Activated naive CD8-positive, alpha-beta T cell treated with anti-CD3 and anti-CD28 coated beads for 36 hours (primary cell): ENCODE measurements at regions not wholly inside any gene's neighbourhood (a gene's known extent, or its start where the extent isn't known, plus 50 kb on each side); places are given as distances from the start of the nearest gene placed in this dataset.

Source experiments
- DNase-seq: peaks from one replicate; pipeline ENCODE4 v3.0.0; 2021
- H3K27ac Mint-ChIP-seq: one replicate; pipeline ENCODE4 v1.8.0; 2022; ENCODE audit warnings: mild to moderate bottlenecking, moderate library complexity, mixed read lengths
- H3K27me3 Mint-ChIP-seq: one replicate; pipeline ENCODE4 v1.8.0; 2022; ENCODE audit warnings: mild to moderate bottlenecking, mixed read lengths
- H3K36me3 Mint-ChIP-seq: one replicate; pipeline ENCODE4 v1.8.0; 2021; ENCODE audit warnings: mild to moderate bottlenecking, mixed read lengths
- H3K4me1 Mint-ChIP-seq: one replicate; pipeline ENCODE4 v1.8.0; 2021; ENCODE audit warnings: mixed read lengths
- H3K4me3 Mint-ChIP-seq: one replicate; pipeline ENCODE4 v1.8.0; 2022; ENCODE audit warnings: mild to moderate bottlenecking, moderate library complexity, mixed read lengths
- H3K9me3 Mint-ChIP-seq: one replicate; pipeline ENCODE4 v1.8.0; 2022; ENCODE audit warnings: mixed read lengths

GRCh38 chr10:9868499-9868898, 1149.2 kb upstream of the CELF2 start:
- H3K4me3 Mint-ChIP-seq, result no peak overlapping the region

GRCh38 chr10:9869205-9869604, 1148.5 kb upstream of the CELF2 start:
- no peaks in the 10 kb centered on the region for H3K36me3 Mint-ChIP-seq
- no peaks in the 10 kb centered on the region for H3K4me1 Mint-ChIP-seq
- H3K27ac Mint-ChIP-seq, result no peak overlapping the region
- no peak for DNase-seq
- H3K4me3 Mint-ChIP-seq, result no peak overlapping the region
- H3K9me3 Mint-ChIP-seq, result no peaks in the 10 kb centered on the region
- peaks cover 7% of the 10 kb centered on the region for H3K27me3 Mint-ChIP-seq

More at GRCh38 chr10:9868499-9868898, 1149.2 kb upstream of the CELF2 start:
- Mint-ChIP-seq H3K27ac (no peak overlapping the region), H3K27me3 (peaks cover 7% of the 10 kb centered on the region), H3K9me3 (no peaks in the 10 kb centered on the region), H3K36me3 (no peaks in the 10 kb centered on the region), H3K4me1 (no peaks in the 10 kb centered on the region)
- DNase-seq, result no peak

- H3K27me3 Mint-ChIP-seq, result peaks cover 7% of the 10 kb centered on the region
- no peak overlapping the region for H3K27ac Mint-ChIP-seq
- no peak for DNase-seq
- H3K36me3 Mint-ChIP-seq, result no peaks in the 10 kb centered on the region
- H3K4me3 Mint-ChIP-seq, result no peak overlapping the region
- no peaks in the 10 kb centered on the region for H3K4me1 Mint-ChIP-seq
- H3K9me3 Mint-ChIP-seq, result no peaks in the 10 kb centered on the region
Measured at GRCh38 chr10:9869606-9870176, 1148.0 kb upstream of the CELF2 start.

GRCh38 chr10:9875353-9875752, 1142.3 kb upstream of the CELF2 start:
- Mint-ChIP-seq H3K27me3 (no peaks in the 10 kb centered on the region), H3K4me3 (no peak overlapping the region), H3K9me3 (no peaks in the 10 kb centered on the region), H3K36me3 (no peaks in the 10 kb centered on the region), H3K4me1 (no peaks in the 10 kb centered on the region), H3K27ac (no peak overlapping the region)
- no peak for DNase-seq

GRCh38 chr10:9877978-9878377, 1139.7 kb upstream of the CELF2 start:
- Mint-ChIP-seq H3K4me1 (no peaks in the 10 kb centered on the region), H3K4me3 (no peak overlapping the region), H3K27ac (no peak overlapping the region), H3K36me3 (no peaks in the 10 kb centered on the region), H3K27me3 (no peaks in the 10 kb centered on the region), H3K9me3 (peaks cover 4% of the 10 kb centered on the region)
- no peak for DNase-seq

- no peaks in the 10 kb centered on the region for H3K4me1 Mint-ChIP-seq
Measured at GRCh38 chr10:9878383-9878782, 1139.3 kb upstream of the CELF2 start.

GRCh38 chr10:9885761-9886160, 1131.9 kb upstream of the CELF2 start:
- no peak overlapping the region for H3K4me3 Mint-ChIP-seq
- no peak for DNase-seq
- peaks cover 7% of the 10 kb centered on the region for H3K9me3 Mint-ChIP-seq
- H3K36me3 Mint-ChIP-seq, result no peaks in the 10 kb centered on the region
- no peak overlapping the region for H3K27ac Mint-ChIP-seq
- H3K4me1 Mint-ChIP-seq, result no peaks in the 10 kb centered on the region
- H3K27me3 Mint-ChIP-seq, result peaks cover 8% of the 10 kb centered on the region

More at GRCh38 chr10:9878383-9878782, 1139.3 kb upstream of the CELF2 start:
- DNase-seq, result no peak
- H3K27me3 Mint-ChIP-seq, result no peaks in the 10 kb centered on the region
- H3K9me3 Mint-ChIP-seq, result peaks cover 7% of the 10 kb centered on the region
- no peak overlapping the region for H3K27ac Mint-ChIP-seq
- no peak overlapping the region for H3K4me3 Mint-ChIP-seq
- no peaks in the 10 kb centered on the region for H3K36me3 Mint-ChIP-seq

- H3K36me3 Mint-ChIP-seq, result no peaks in the 10 kb centered on the region
- H3K27me3 Mint-ChIP-seq, result peaks cover 8% of the 10 kb centered on the region
- H3K9me3 Mint-ChIP-seq, result peaks cover 9% of the 10 kb centered on the region
- H3K4me3 Mint-ChIP-seq, result no peak overlapping the region
- H3K27ac Mint-ChIP-seq, result no peak overlapping the region
- DNase-seq, result no peak
- no peaks in the 10 kb centered on the region for H3K4me1 Mint-ChIP-seq
Measured at GRCh38 chr10:9886772-9887171, 1130.9 kb upstream of the CELF2 start.

- Mint-ChIP-seq H3K4me1 (peaks cover 2% of the 10 kb centered on the region), H3K9me3 (peaks cover 2% of the 10 kb centered on the region), H3K27ac (no peak overlapping the region), H3K36me3 (no peaks in the 10 kb centered on the region), H3K27me3 (no peaks in the 10 kb centered on the region), H3K4me3 (no peak overlapping the region)
- DNase-seq, result no peak
Measured at GRCh38 chr10:9895453-9895852, 1122.2 kb upstream of the CELF2 start.

GRCh38 chr10:9895981-9896380, 1121.7 kb upstream of the CELF2 start:
- no peaks in the 10 kb centered on the region for H3K27me3 Mint-ChIP-seq
- H3K4me3 Mint-ChIP-seq, result no peak overlapping the region
- H3K27ac Mint-ChIP-seq, result no peak overlapping the region
- H3K9me3 Mint-ChIP-seq, result peaks cover under 1% of the 10 kb centered on the region
- peaks cover 2% of the 10 kb centered on the region for H3K4me1 Mint-ChIP-seq
- H3K36me3 Mint-ChIP-seq, result no peaks in the 10 kb centered on the region
- no peak for DNase-seq

- no peaks in the 10 kb centered on the region for H3K9me3 Mint-ChIP-seq
- peaks cover 4% of the 10 kb centered on the region for H3K27me3 Mint-ChIP-seq
- H3K36me3 Mint-ChIP-seq, result no peaks in the 10 kb centered on the region
- no peak for DNase-seq
- H3K4me3 Mint-ChIP-seq, result no peak overlapping the region
- H3K4me1 Mint-ChIP-seq, result peaks cover 2% of the 10 kb centered on the region
- no peak overlapping the region for H3K27ac Mint-ChIP-seq
Measured at GRCh38 chr10:9898633-9899395, 1118.9 kb upstream of the CELF2 start.

- no peak for DNase-seq
- Mint-ChIP-seq H3K27ac (no peak overlapping the region), H3K4me3 (no peak overlapping the region), H3K36me3 (no peaks in the 10 kb centered on the region), H3K9me3 (no peaks in the 10 kb centered on the region), H3K4me1 (peaks cover 2% of the 10 kb centered on the region), H3K27me3 (peaks cover 4% of the 10 kb centered on the region)
Measured at GRCh38 chr10:9900751-9901150, 1116.9 kb upstream of the CELF2 start.

GRCh38 chr10:9901971-9902370, 1115.7 kb upstream of the CELF2 start:
- Mint-ChIP-seq H3K27me3 (peaks cover 4% of the 10 kb centered on the region), H3K4me3 (no peak overlapping the region), H3K27ac (no peak overlapping the region), H3K9me3 (no peaks in the 10 kb centered on the region), H3K36me3 (no peaks in the 10 kb centered on the region), H3K4me1 (peaks cover 2% of the 10 kb centered on the region)
- DNase-seq, result no peak

- no peak for DNase-seq
- H3K27ac Mint-ChIP-seq, result no peak overlapping the region
- H3K36me3 Mint-ChIP-seq, result no peaks in the 10 kb centered on the region
- no peaks in the 10 kb centered on the region for H3K4me1 Mint-ChIP-seq
- H3K27me3 Mint-ChIP-seq, result peaks cover 9% of the 10 kb centered on the region
- H3K4me3 Mint-ChIP-seq, result no peak overlapping the region
- no peaks in the 10 kb centered on the region for H3K9me3 Mint-ChIP-seq
Measured at GRCh38 chr10:9910446-9910845, 1107.2 kb upstream of the CELF2 start.

GRCh38 chr10:9911488-9911887, 1106.2 kb upstream of the CELF2 start:
- Mint-ChIP-seq H3K9me3 (no peaks in the 10 kb centered on the region), H3K4me3 (no peak overlapping the region), H3K4me1 (no peaks in the 10 kb centered on the region), H3K27ac (no peak overlapping the region), H3K36me3 (no peaks in the 10 kb centered on the region), H3K27me3 (peaks cover 9% of the 10 kb centered on the region)
- DNase-seq, result no peak

GRCh38 chr10:9913876-9914514, 1103.7 kb upstream of the CELF2 start:
- DNase-seq, result no peak
- Mint-ChIP-seq H3K4me3 (no peak overlapping the region), H3K4me1 (no peaks in the 10 kb centered on the region), H3K36me3 (no peaks in the 10 kb centered on the region), H3K27me3 (peaks cover 5% of the 10 kb centered on the region), H3K9me3 (no peaks in the 10 kb centered on the region), H3K27ac (no peak overlapping the region)
